ENCODE measurements at regions not wholly inside any gene's neighbourhood (a gene's known extent, or its start where the extent isn't known, plus 50 kb on each side); places are given as distances from the start of the nearest gene placed in this dataset.
"Not testable (repeated sequence)": the region's sequence is repeated elsewhere in the genome, so short reads cannot be mapped to it uniquely, and the experiment has no call there.

- ATAC-seq, result no peak
- H3K27ac Mint-ChIP-seq, result no peak overlapping the region
- DNase-seq, result no peak
- peaks cover 0 to 8% of the 10 kb centered on the region in 2 donors for H3K9me3 Mint-ChIP-seq
- H3K4me3 Mint-ChIP-seq, result no peak overlapping the region
- no peaks in the 10 kb centered on the region for H3K4me1 Mint-ChIP-seq
- no peaks in the 10 kb centered on the region for H3K27me3 Mint-ChIP-seq
Observed at GRCh38 chr3:168956076-168956475, 707.4 kb downstream of the MECOM start.

GRCh38 chr3:168952551-168952950 is 711.0 kb downstream of the MECOM start:
- Mint-ChIP-seq H3K27me3 (no peaks in the 10 kb centered on the region), H3K4me1 (no peaks in the 10 kb centered on the region)
- DNase-seq, result no peak

GRCh38 chr3:168951884-168952283 is 711.6 kb downstream of the MECOM start:
- Mint-ChIP-seq H3K9me3 (peaks cover 5 to 8% of the 10 kb centered on the region in 2 donors), H3K4me3 (no peak overlapping the region), H3K4me1 (no peaks in the 10 kb centered on the region), H3K27me3 (no peaks in the 10 kb centered on the region), H3K27ac (no peak overlapping the region)
- DNase-seq, result no peak
- no peak for ATAC-seq

More at GRCh38 chr3:168952551-168952950, 711.0 kb downstream of the MECOM start:
- Mint-ChIP-seq H3K4me3 (no peak overlapping the region), H3K9me3 (peaks cover 5 to 8% of the 10 kb centered on the region in 2 donors), H3K27ac (no peak overlapping the region)
- ATAC-seq, result no peak

- peaks cover 5 to 8% of the 10 kb centered on the region in 2 donors for H3K9me3 Mint-ChIP-seq
- ATAC-seq (no peak), DNase-seq (no peak)
- H3K27me3 Mint-ChIP-seq, result no peaks in the 10 kb centered on the region
- no peak overlapping the region for H3K4me3 Mint-ChIP-seq
- H3K4me1 Mint-ChIP-seq, result no peaks in the 10 kb centered on the region
- no peak overlapping the region for H3K27ac Mint-ChIP-seq
Observed at GRCh38 chr3:168951368-168951767, 712.1 kb downstream of the MECOM start.

- no peak overlapping the region for H3K27ac Mint-ChIP-seq
- no peaks in the 10 kb centered on the region for H3K4me1 Mint-ChIP-seq
- H3K27me3 Mint-ChIP-seq, result no peaks in the 10 kb centered on the region
- H3K4me3 Mint-ChIP-seq, result no peak overlapping the region
- DNase-seq (no peak), ATAC-seq (no peak)
- H3K9me3 Mint-ChIP-seq, result peaks cover 5 to 8% of the 10 kb centered on the region in 2 donors
Observed at GRCh38 chr3:168950622-168951021, 712.9 kb downstream of the MECOM start.

GRCh38 chr3:168939651-168940238 is 723.8 kb downstream of the MECOM start:
- no peaks in the 10 kb centered on the region for H3K4me1 Mint-ChIP-seq
- H3K27me3 Mint-ChIP-seq, result no peaks in the 10 kb centered on the region
- no peak overlapping the region for H3K4me3 Mint-ChIP-seq
- H3K9me3 Mint-ChIP-seq, result no peaks in the 10 kb centered on the region
- DNase-seq, result no peak
- no peak overlapping the region for H3K27ac Mint-ChIP-seq
- no peak for ATAC-seq

- no peak overlapping the region for H3K4me3 Mint-ChIP-seq
- H3K27ac Mint-ChIP-seq, result no peak overlapping the region
- ATAC-seq (no peak), DNase-seq (no peak)
- no peaks in the 10 kb centered on the region for H3K4me1 Mint-ChIP-seq
- H3K27me3 Mint-ChIP-seq, result no peaks in the 10 kb centered on the region
- H3K9me3 Mint-ChIP-seq, result peaks cover 30 to 34% of the 10 kb centered on the region in 2 donors
Observed at GRCh38 chr3:168933614-168934013, 729.9 kb downstream of the MECOM start.

GRCh38 chr3:168929997-168930396 is 733.5 kb downstream of the MECOM start:
- peaks cover 30 to 34% of the 10 kb centered on the region in 2 donors for H3K9me3 Mint-ChIP-seq
- H3K27ac Mint-ChIP-seq, H3K27me3 Mint-ChIP-seq, H3K4me1 Mint-ChIP-seq, ATAC-seq, DNase-seq, H3K4me3 Mint-ChIP-seq: not testable (repeated sequence)

- Mint-ChIP-seq H3K4me1 (no peaks in the 10 kb centered on the region), H3K9me3 (peaks cover 10 to 11% of the 10 kb centered on the region in 2 donors), H3K27me3 (no peaks in the 10 kb centered on the region), H3K4me3 (no peak overlapping the region), H3K27ac (no peak overlapping the region)
- ATAC-seq, result no peak
- DNase-seq, result no peak
Observed at GRCh38 chr3:168926426-168926825, 737.1 kb downstream of the MECOM start.

- no peak for ATAC-seq
- H3K4me1 Mint-ChIP-seq, result no peaks in the 10 kb centered on the region
- no peak for DNase-seq
- H3K27ac Mint-ChIP-seq, result no peak overlapping the region
- H3K4me3 Mint-ChIP-seq, result no peak overlapping the region
- no peaks in the 10 kb centered on the region for H3K27me3 Mint-ChIP-seq
- H3K9me3 Mint-ChIP-seq, result peaks cover 3 to 4% of the 10 kb centered on the region in 2 donors
Observed at GRCh38 chr3:168925568-168925967, 737.9 kb downstream of the MECOM start.

GRCh38 chr3:168914662-168915061 is 748.9 kb downstream of the MECOM start:
- ATAC-seq (no peak), DNase-seq (no peak)
- no peaks in the 10 kb centered on the region for H3K9me3 Mint-ChIP-seq
- H3K27ac Mint-ChIP-seq, result no peak overlapping the region
- no peak overlapping the region for H3K4me3 Mint-ChIP-seq
- H3K4me1 Mint-ChIP-seq, result no peaks in the 10 kb centered on the region
- no peaks in the 10 kb centered on the region for H3K27me3 Mint-ChIP-seq

- no peaks in the 10 kb centered on the region for H3K9me3 Mint-ChIP-seq
- H3K27ac Mint-ChIP-seq, result no peak overlapping the region
- ATAC-seq (no peak), DNase-seq (no peak)
- H3K4me1 Mint-ChIP-seq, result no peaks in the 10 kb centered on the region
- H3K27me3 Mint-ChIP-seq, result no peaks in the 10 kb centered on the region
- H3K4me3 Mint-ChIP-seq, result no peak overlapping the region
Observed at GRCh38 chr3:168909260-168909659, 754.3 kb downstream of the MECOM start.

- DNase-seq, result no peak
- no peak overlapping the region for H3K27ac Mint-ChIP-seq
- no peaks in the 10 kb centered on the region for H3K27me3 Mint-ChIP-seq
- ATAC-seq, result no peak
- H3K4me1 Mint-ChIP-seq, result no peaks in the 10 kb centered on the region
- H3K4me3 Mint-ChIP-seq, result no peak overlapping the region
- peaks cover 10% of the 10 kb centered on the region in 2 donors for H3K9me3 Mint-ChIP-seq
Observed at GRCh38 chr3:168895419-168895818, 768.1 kb downstream of the MECOM start.

GRCh38 chr3:168894214-168894613 is 769.3 kb downstream of the MECOM start:
- Mint-ChIP-seq H3K27ac (no peak overlapping the region), H3K4me3 (no peak overlapping the region), H3K9me3 (peaks cover 10% of the 10 kb centered on the region in 2 donors), H3K4me1 (no peaks in the 10 kb centered on the region), H3K27me3 (no peaks in the 10 kb centered on the region)
- no peak for ATAC-seq
- no peak for DNase-seq

- no peaks in the 10 kb centered on the region for H3K27me3 Mint-ChIP-seq
- no peak overlapping the region for H3K4me3 Mint-ChIP-seq
- DNase-seq, result no peak
- no peaks in the 10 kb centered on the region for H3K9me3 Mint-ChIP-seq
- no peak for ATAC-seq
- H3K4me1 Mint-ChIP-seq, result no peaks in the 10 kb centered on the region
- no peak overlapping the region for H3K27ac Mint-ChIP-seq
Observed at GRCh38 chr3:168889666-168890065, 773.8 kb downstream of the MECOM start.

GRCh38 chr3:168888781-168889180 is 774.7 kb downstream of the MECOM start:
- Mint-ChIP-seq H3K27ac (no peak overlapping the region), H3K4me3 (no peak overlapping the region), H3K9me3 (no peaks in the 10 kb centered on the region), H3K4me1 (no peaks in the 10 kb centered on the region), H3K27me3 (no peaks in the 10 kb centered on the region)
- no peak for DNase-seq
- ATAC-seq, result no peak

- H3K27ac Mint-ChIP-seq, result no peak overlapping the region
- no peaks in the 10 kb centered on the region for H3K27me3 Mint-ChIP-seq
- no peak for DNase-seq
- no peak for ATAC-seq
- no peak overlapping the region for H3K4me3 Mint-ChIP-seq
- no peaks in the 10 kb centered on the region for H3K9me3 Mint-ChIP-seq
- no peaks in the 10 kb centered on the region for H3K4me1 Mint-ChIP-seq
Observed at GRCh38 chr3:168885028-168885427, 778.5 kb downstream of the MECOM start.

All from stimulated activated naive CD8-positive, alpha-beta T cell treated with anti-CD3 and anti-CD28 coated beads, Interleukin-15, amount 100 ng/mL, for 72 hours (primary cell).